NT2/D1 (cell line): ENCODE measurements at regions not wholly inside any gene's neighbourhood (a gene's known extent, or its start where the extent isn't known, plus 50 kb on each side); places are given as distances from the start of the nearest gene placed in this dataset.

Experiments used
- YY1 ChIP-seq: IDR thresholded peaks from 2 replicates; pipeline ENCODE4 v1.6.1; 2011; ENCODE audit not compliant: insufficient read length, insufficient read depth
- ZNF274 ChIP-seq: IDR thresholded peaks from 2 replicates; pipeline ENCODE4 v1.6.1; 2011; ENCODE audit warnings: mild to moderate bottlenecking, low read depth, low read length

GRCh38 chr3:82413171-82413570 lies 651.7 kb upstream of the GBE1 start:
- no peak for TF ChIP-seq ZNF274
- TF ChIP-seq YY1, result no peak
